Subcutaneous abdominal adipose tissue (tissue), 5 donors: ENCODE measurements at regions not wholly inside any gene's neighbourhood (a gene's known extent, or its start where the extent isn't known, plus 50 kb on each side); places are given as distances from the start of the nearest gene placed in this dataset.
"Not testable (repeated sequence)": the region's sequence is repeated elsewhere in the genome, so short reads cannot be mapped to it uniquely, and the experiment has no call there.

Source experiments
- H3K27ac ChIP-seq: one replicate; pipeline ENCODE4 v1.7.0; 2013; ENCODE audit warnings: low read depth, mild to moderate bottlenecking, inconsistent platforms, low read length, moderate library complexity
- H3K27me3 ChIP-seq, 5 donors: one replicate each; pipeline ENCODE4 v1.7.0; 2013; ENCODE audit warnings: low read length in 5 of 5, inconsistent platforms in 1 of 5; ENCODE audit not compliant: control insufficient read depth in 5 of 5, insufficient read depth in 4 of 5
- H3K36me3 ChIP-seq, 5 donors: one replicate each; pipeline ENCODE4 v1.7.0; 2013; ENCODE audit warnings: low read length in 5 of 5; ENCODE audit not compliant: control insufficient read depth in 5 of 5, insufficient read depth in 5 of 5
- H3K4me1 ChIP-seq, 5 donors: one replicate each; pipeline ENCODE4 v1.7.0; 2013; ENCODE audit warnings: low read length in 5 of 5, mild to moderate bottlenecking in 3 of 5, moderate library complexity in 1 of 5; ENCODE audit not compliant: control insufficient read depth in 5 of 5, insufficient read depth in 5 of 5
- H3K4me3 ChIP-seq, 5 donors: one replicate each; pipeline ENCODE4 v1.7.0; 2013; ENCODE audit warnings: low read length in 5 of 5, low read depth in 1 of 5
- H3K9ac ChIP-seq, 5 donors: one replicate each; pipeline ENCODE4 v1.7.0; 2013; ENCODE audit warnings: low read length in 5 of 5, mild to moderate bottlenecking in 4 of 5, moderate library complexity in 3 of 5
- H3K9me3 ChIP-seq, 5 donors: one replicate each; pipeline ENCODE4 v1.7.0; 2013; ENCODE audit warnings: low read length in 5 of 5; ENCODE audit not compliant: control insufficient read depth in 5 of 5
- donor health status: healthy.
- donor health status: healthy.
- donor health status: healthy.
- donor health status: healthy.
- donor health status: healthy.

DNA sequence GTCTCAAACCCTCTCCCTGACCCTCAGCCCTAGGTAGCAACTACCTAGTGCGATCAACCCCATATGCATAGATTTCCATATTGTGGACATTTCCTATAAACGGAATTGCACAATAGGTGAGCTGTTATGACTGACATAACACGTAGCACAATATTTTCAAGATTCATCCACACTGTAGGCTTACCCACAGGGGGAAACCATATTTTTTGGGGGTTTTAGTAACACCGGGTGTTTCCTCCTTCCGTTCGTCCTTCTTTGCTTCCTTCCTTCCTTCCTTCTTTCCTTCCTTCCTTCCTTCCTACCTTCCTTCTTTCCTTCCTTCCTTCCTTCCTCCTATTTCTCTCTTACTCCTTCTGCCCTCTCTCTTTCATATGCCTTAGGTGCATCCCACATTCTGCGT is 524.2 kb downstream of the CWH43 start:
- peaks cover 0 to 12% (median 3%) of the 10 kb centered on the region in 5 donors for H3K27me3 ChIP-seq
- H3K4me3 ChIP-seq, H3K27ac ChIP-seq, H3K9ac ChIP-seq, H3K4me1 ChIP-seq, H3K36me3 ChIP-seq: not testable (repeated sequence)
- H3K9me3 ChIP-seq: peaks cover 4 to 33% (median 23%) of the 10 kb centered on the region in 5 donors

DNA sequence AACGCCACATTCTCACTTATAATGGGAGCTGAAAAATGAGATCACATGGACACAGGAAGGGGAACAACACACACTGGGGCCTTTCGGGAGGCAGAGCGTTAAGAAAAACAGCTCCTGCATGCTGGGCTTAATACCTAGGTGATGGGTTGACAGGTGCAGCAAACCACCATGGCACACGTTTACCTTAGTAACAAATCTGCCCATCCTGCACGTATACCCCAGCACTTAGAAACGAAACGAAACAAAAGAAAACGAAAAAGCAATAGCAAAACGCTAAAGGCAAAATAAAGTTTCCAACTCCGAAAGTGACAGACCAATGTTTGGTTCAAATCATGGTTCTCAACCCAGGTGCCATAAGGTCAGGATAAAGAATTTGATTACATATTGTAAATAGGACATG is 525.3 kb downstream of the CWH43 start:
- H3K4me1 ChIP-seq, H3K27ac ChIP-seq, H3K9ac ChIP-seq, H3K36me3 ChIP-seq, H3K4me3 ChIP-seq: not testable (repeated sequence)
- Histone ChIP-seq H3K27me3 (peaks cover 0 to 12% (median 3%) of the 10 kb centered on the region in 5 donors), H3K9me3 (peaks cover 4 to 42% (median 23%) of the 10 kb centered on the region in 5 donors)

DNA sequence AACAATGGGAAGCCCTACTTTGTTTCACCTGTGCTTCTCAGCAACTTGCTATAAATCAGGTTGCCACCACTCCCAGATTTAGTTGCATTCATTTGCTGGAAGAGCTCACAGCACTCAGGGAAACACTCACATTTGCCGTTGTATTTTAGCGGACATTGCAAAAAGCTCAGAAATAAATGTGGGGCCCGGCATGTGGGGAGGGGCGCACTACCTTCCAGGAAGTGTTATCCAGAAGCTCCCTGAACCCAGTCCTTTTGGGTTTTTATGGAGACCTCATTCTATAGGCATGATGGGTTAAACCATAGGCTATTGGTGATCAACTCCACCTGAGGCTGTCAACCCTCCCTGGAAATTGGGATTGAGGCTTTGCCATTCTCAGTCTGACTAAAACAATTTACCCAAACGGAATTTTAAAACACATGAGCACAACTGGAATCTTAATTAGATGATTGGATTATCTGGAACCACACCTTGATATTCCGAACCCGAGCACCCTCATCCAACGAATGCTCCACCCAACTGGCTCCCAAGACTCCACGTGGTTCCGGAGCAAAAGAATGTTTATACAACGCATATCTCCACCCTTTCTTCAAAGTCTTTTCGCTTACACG is 525.9 kb downstream of the CWH43 start:
- not testable (repeated sequence) for H3K9ac ChIP-seq, H3K4me3 ChIP-seq, H3K36me3 ChIP-seq, H3K27ac ChIP-seq, H3K4me1 ChIP-seq
- Histone ChIP-seq H3K27me3 (peaks cover 0 to 12% (median 3%) of the 10 kb centered on the region in 5 donors), H3K9me3 (peaks cover 4 to 47% (median 24%) of the 10 kb centered on the region in 5 donors)

GRCh38 chr4:49512641-49513545 is 526.8 kb downstream of the CWH43 start:
- H3K36me3 ChIP-seq, H3K27ac ChIP-seq, H3K9ac ChIP-seq, H3K4me1 ChIP-seq: not testable (repeated sequence)
- Histone ChIP-seq H3K27me3 (peaks cover 0 to 12% (median 3%) of the 10 kb centered on the region in 5 donors), H3K9me3 (peaks cover 4 to 47% (median 24%) of the 10 kb centered on the region in 5 donors), H3K4me3 (peak overlapping the region in 1 of 5 donors; percentile 11)

DNA sequence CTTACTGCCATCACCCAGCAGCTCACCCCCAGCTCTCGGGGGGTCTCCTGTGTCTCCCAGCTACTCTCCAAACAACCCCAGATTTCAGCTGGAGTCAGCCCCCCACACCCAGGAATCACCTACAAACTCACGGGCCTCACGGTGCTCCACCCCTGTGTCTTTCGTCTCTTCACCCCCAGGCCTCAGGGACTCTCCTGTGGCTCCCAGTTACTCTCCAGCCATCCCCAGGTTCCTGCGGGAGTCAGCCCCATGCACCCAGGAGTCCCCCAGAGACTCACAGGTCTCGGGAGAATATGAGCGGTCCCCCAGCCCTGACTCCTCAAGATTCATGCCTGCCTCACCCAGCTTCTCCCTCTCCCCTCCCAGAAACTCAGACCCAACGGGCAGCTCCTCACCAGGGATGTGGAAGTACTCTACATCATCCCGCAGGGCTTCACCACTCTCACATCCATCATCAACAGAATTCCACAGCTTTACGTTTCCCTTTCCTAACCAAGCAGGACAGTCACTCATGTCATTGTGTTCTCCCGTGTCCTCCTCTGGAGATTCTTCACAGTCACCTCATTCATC is 527.6 kb downstream of the CWH43 start:
- Histone ChIP-seq H3K9me3 (peaks cover 4 to 47% (median 24%) of the 10 kb centered on the region in 5 donors), H3K27me3 (peaks cover 0 to 12% (median 3%) of the 10 kb centered on the region in 5 donors), H3K4me3 (peak overlapping the region in 1 of 5 donors; percentile 11)
- not testable (repeated sequence) for H3K9ac ChIP-seq, H3K27ac ChIP-seq, H3K36me3 ChIP-seq, H3K4me1 ChIP-seq

DNA sequence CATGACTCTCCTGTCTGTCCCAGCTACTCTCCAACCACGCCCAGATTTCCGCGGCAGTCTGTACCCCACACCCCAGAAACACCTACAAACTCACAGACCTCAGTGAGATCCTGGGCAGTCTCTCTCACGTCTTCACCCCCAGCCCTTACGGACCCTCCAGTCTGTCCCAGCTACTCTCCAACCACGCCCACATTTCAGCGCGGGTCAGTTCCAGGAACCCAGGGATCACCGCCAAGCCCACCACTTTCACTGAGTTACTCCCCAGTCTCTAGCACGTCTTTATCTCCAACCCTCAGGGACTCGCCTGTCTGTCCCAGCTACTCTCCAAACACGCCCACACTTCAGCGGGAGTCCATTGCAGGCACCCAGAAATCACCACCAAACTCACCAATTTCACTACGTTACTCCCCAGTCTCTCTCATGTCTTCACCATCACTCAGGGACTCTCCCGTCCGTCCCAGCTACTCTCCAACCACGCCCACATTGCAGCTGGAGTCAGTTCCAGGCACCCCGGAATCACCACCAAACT is 528.2 kb downstream of the CWH43 start:
- not testable (repeated sequence) for H3K9ac ChIP-seq, H3K4me1 ChIP-seq, H3K27ac ChIP-seq, H3K36me3 ChIP-seq
- peaks cover 4 to 47% (median 24%) of the 10 kb centered on the region in 5 donors for H3K9me3 ChIP-seq
- H3K27me3 ChIP-seq: peaks cover 0 to 12% (median 3%) of the 10 kb centered on the region in 5 donors
- peak overlapping the region in 1 of 5 donors; percentile 0 for H3K4me3 ChIP-seq

DNA sequence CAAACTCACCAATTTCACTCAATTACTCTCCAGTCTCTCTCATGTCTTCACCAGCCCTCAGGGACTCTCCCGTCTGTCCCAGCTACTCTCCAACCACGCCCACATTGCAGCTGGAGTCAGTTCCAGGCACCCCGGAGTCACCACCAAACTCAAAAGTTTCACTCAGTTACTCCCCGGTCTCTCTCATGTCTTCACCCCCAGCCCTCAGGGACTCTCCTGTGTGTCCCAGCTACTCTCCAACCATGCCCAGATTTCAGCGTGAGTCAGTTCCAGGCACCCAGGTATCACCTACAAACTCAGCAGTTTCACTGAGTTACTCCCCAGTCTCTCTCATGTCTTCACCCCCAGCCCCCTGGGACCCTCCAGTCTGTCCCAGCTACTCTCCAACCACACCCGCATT is 528.8 kb downstream of the CWH43 start:
- not testable (repeated sequence) for H3K36me3 ChIP-seq, H3K27ac ChIP-seq, H3K9ac ChIP-seq, H3K4me3 ChIP-seq, H3K4me1 ChIP-seq
- peaks cover 4 to 47% (median 24%) of the 10 kb centered on the region in 5 donors for H3K9me3 ChIP-seq
- H3K27me3 ChIP-seq: peaks cover 0 to 12% (median 3%) of the 10 kb centered on the region in 5 donors

GRCh38 chr4:49515241-49515640 is 529.2 kb downstream of the CWH43 start:
- not testable (repeated sequence) for H3K4me1 ChIP-seq, H3K4me3 ChIP-seq, H3K36me3 ChIP-seq, H3K9ac ChIP-seq, H3K27ac ChIP-seq
- H3K27me3 ChIP-seq: peaks cover 0 to 12% (median 3%) of the 10 kb centered on the region in 5 donors
- peaks cover 4 to 46% (median 23%) of the 10 kb centered on the region in 5 donors for H3K9me3 ChIP-seq

DNA sequence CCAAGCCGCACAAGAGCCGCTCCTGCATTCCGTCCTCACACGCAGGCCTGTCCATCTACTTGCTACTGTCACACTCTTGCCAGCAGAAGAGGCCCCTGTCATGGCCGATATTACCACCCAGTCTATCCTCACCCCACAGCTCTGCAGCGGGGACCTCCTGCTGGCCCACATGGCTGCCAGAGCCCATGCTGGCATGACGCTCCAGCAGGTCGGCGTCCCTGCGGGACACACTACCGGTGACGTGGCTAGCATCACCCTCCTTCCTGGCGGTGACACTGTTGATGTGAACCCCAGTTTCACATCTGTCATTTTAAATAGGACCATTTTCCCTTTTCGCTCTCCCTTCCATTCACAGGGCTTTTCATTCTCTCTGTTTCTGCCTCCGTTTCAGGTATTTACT is 530.0 kb downstream of the CWH43 start:
- H3K27ac ChIP-seq, H3K4me3 ChIP-seq, H3K9ac ChIP-seq, H3K36me3 ChIP-seq, H3K4me1 ChIP-seq: not testable (repeated sequence)
- Histone ChIP-seq H3K27me3 (peaks cover 0 to 12% (median 3%) of the 10 kb centered on the region in 5 donors), H3K9me3 (peaks cover 4 to 44% (median 23%) of the 10 kb centered on the region in 5 donors)
